ENCODE measurements at regions not wholly inside any gene's neighbourhood (a gene's known extent, or its start where the extent isn't known, plus 50 kb on each side); places are given as distances from the start of the nearest gene placed in this dataset.
"Not testable (repeated sequence)": the region's sequence is repeated elsewhere in the genome, so short reads cannot be mapped to it uniquely, and the experiment has no call there.

DNA sequence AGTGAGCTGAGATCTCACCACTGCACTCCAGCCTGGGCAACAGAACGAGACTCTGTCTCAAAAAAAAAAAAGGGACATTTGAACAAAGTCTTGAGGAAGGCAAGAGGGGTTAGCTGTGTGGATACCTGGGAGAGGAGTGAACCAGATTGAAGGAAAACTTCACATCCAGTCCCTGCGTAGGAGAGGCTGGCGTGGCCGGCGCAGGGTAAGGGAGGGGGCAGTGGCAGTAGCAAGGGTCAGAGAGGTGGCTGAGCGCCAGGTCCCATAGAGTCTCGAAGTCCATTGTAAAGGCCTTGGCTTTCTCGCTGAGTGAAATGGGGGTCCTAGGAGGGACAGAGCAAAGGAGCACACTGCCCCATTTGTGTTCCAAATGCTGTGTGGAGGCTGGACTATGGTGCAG lies 171.8 kb upstream of the WSCD1 start:
- DNase-seq (ENCODE audit: low read depth), result no peak

DNA sequence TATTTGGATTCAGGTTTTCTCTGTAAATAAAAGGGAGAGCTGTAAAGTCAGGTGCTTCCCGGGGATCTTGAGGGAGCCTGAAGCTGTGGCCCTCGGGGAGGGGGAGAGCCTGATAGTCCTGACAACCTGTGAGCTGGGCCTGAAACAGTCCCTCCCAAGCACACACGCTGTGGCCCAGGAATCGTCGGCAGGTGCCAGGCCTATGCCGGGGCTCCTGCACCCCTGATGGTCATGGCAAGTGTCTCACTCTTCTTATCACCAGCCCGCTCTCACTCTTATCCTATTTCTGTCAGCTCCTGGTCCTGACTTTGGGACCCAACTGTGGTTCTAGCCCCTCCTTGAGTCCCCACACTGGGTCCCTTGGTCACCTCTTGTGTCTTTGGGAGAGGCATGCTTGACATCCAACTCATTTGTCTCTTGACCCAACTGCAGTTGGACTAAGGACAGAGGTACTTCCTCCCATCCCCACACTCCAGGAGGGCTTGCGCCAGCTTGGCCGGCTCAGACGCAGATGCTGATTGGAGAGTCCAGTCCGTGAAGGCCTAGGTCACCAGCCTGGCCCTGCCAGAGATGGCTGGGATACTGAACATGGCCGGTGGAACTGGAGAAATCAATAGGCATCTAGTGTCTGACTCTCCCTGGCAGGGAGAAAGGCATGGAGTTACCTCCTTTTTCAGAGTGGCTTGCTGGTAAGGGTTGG lies 170.5 kb upstream of the WSCD1 start:
- DNase-seq (ENCODE audit: low read depth), result no peak

DNA sequence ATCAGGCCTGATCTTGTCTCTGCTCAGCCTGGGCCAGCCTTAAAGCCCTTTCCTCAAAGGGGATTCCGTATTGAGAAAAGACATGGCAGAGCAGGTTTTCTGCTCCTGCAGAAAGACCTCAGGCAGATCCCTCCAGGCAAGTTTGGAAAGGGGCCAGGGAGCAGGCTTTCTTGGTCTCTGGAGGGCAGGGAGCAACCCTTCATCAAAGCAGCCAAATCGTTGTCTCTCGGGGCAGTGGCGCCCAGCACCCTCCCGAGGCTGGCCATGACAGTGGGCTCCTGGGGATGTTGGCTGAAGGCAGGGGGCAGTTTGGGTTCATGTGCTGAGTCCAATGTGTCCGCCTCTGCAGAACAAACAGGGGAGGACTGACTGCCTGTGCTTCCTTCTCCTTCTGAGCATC lies 168.4 kb upstream of the WSCD1 start:
- DNase-seq (ENCODE audit: low read depth), result no peak

DNA sequence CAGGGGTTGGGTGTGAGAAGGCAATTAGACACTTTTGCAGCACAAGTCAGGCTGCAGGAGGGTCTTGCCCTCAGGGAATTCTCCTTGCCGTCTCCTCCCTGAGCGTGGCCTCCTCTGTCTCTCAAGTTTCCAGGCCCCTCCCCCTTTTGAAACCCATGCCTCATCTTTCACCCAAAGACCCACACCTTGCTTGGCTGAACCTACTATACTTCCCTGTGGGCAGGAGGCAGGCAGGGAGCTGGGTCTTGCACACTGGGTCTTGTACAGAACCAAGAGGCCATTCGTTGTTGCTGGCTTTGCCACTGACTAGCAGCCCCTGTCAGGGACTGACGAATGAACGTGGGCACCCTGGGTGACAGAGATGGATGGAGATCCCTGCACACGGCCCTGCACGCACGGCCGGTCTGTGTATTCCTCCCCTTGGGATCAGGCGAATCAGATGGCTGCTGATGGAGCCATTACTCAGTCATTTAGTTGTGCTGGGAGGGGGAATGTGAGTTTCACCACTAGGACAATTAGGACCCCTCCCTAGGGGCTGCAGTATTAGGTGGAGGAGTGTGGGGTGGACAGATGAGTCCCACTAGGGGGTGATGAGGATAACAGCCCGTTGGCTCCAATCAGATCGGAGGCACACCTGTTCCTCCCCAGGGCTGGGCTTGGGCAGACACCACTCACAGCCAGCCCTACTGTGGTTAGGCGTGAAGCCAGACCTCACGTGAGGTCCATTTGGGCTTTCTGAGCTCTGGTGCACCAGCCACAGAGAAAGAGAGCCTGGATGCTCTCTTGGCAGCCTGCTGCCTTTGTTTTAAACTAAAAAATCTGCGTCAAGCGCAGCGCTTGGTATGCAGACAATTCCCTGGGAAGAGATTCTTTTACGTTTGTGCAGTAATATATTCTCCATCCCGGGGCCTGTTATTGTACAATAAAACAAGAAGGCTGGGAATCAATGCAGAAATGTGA lies 167.7 kb upstream of the WSCD1 start:
- no peak for DNase-seq (ENCODE audit: low read depth)

DNA sequence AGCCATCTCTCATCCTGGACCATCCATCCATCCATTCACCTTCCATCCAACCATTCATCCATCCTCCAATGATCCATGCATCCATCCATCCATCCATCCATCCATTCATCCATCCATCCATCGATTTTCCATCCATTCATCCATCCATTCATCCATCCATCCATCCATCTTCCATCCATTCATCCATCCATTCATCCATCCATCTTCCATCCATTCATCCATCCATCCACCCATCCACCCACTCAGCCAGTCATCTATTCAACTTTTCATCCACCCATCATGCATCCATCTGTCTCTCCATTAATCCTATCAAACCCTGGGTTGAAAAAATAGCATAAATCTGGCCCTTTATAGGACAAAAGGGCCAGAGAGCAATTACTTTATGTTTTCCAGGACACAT lies 158.3 kb upstream of the WSCD1 start:
- DNase-seq (ENCODE audit: low read depth), result no peak

DNA sequence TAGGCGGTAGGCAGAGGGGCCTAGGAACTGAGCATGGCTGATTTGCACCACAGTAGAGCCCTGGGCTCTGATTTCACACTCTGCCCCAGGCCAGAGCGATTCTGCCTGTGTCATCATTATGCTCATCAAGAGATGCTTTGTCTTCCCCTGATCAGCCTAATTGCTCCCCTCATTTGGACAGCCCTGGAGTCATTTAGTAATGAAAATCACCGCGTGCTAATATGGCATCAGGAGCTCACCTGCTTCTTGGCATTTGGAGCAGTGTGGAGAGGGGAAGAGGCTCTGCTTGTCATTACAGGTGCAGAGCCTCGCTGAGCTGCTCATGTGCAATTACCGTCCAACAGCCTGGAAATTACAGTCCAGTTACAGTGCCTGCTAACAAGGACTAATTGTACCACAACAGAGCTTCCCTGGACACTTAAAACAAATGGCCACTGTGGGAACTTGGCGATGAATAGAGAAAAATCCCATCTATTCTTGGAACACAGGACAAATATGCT lies 157.1 kb upstream of the WSCD1 start:
- no peak for DNase-seq (ENCODE audit: low read depth)

DNA sequence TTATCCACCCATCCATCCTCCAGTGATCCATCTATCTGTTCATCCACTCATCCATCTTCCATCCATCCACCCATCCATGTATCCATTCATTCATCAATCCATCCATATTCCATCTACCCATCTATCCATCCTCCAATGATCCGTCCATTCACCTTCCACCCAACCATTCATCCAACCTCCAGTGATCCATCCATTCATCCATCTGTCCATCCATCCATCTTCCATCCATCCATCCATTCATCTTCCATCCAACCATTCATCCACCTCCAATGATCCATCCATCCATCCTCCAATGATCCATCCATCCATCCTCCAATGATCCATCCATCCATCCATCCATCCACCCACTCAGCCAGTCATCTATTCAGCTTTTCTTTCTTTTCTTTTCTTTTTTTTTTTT lies 156.5 kb upstream of the WSCD1 start:
- no peak for DNase-seq (ENCODE audit: low read depth)

DNA sequence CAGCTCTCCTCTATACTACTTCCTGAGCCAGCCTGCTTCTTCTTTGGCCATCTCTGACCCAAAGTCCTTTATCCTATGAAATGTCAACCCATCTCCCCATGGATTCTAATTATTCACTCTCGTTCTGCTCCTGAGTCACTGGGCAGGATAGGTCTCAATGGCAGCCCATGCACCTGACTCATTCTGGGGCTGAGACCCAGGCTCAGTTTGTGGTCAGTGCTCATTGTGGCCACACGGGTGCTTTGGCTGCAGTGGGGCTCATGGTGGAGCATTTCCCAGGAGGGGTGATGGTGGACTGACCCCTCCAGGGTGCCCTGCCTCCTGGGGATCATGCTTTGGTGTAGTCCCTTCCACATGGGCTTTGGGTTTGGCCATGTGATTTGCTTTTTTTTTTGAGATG lies 154.8 kb upstream of the WSCD1 start:
- no peak for DNase-seq (ENCODE audit: low read depth)

DNA sequence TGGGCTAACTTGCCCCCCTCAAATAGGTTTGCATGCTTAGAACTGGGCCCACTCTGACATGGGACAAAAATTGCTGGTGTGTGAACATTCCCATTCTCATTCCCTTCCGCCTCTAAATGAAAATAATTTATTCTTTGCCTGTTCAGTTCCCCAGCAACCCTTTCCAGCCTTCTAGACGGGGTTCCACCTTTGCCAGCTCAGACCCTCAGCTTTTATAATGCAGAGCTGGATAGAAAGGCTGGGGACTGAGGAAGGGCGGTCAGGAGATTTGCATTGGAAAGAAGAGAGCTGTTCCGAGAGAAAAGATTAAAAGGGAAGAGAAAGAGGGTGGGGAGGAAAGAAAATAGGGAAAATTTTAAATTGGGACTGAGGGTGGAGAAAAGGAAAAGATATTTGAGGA lies 151.1 kb upstream of the WSCD1 start:
- DNase-seq (ENCODE audit: low read depth), result no peak

DNA sequence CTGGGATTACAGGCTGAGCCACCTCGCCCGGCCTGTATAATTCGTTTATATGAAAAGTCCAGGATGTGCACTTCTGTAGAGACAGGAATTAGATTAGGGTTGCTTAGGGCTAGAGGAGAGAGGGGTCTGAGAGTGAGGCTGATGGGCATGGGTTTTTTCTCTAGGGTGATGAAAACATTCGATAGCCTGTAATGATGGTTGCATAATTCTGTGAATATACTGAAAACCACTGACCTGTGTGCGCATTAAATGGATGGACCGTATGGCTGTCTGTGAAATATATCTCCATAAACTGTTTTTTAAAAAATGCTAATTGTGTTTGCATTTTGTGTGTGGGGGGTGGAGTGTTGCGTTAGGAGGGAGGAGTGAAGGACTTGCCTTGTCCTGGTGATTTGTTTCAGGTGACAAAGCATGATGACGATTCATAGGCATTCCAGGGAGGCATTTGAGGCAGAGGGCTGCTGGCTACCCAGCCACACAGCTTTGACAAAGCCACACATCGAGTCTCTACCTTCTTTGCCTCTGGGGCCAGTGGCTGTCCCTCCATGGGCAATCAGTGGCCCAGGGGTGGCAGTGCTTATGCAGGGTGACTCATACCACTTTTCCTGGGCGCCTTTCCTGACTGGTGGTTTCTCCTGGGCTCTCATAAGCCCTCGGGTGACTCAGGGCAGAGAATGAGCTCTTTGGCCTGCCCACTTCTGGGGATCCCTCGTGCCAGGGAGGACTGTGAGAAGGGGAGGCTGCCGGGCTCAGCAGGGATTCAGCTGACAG lies 148.5 kb upstream of the WSCD1 start:
- DNase-seq (ENCODE audit: low read depth), result peak; percentile 13

DNA sequence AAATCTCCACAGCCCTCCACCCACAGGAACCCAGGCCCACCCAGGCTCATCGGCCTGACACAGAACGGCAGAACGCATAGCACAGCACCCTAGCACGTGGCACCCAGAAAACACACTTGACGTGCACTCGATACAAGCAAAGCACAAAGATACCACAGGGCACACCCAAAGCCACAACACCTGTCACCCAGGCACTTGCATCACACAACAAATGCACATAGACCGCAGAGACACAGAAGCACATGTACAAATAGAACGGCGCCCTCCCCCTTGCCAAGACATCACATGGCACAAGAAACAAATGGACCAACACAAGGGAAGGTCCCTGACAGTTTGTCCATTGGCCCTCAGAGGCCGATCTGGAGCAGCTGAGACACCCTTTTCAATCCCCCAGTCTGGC lies 147.7 kb upstream of the WSCD1 start:
- DNase-seq (ENCODE audit: low read depth), result no peak

DNA sequence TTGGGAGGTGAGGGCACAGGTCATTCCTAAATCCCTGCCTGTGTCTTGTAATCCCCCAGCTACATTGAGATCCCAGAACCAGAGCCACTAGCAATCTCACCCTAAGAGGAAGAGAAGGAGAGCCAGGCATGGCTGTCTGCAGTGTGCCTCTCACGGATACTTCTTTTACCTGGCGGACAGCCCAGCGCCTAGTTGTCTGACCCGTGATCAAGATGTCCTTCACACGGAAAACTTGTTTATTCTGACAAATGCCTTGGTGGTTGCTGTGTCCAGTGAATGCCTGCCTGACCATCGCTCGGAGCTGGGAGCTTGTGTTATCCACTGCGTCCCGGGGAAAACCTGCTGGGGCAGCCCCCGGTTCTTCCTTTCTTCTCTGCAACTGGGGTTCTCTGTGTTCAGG lies 140.5 kb upstream of the WSCD1 start:
- DNase-seq (ENCODE audit: low read depth), result no peak

DNA sequence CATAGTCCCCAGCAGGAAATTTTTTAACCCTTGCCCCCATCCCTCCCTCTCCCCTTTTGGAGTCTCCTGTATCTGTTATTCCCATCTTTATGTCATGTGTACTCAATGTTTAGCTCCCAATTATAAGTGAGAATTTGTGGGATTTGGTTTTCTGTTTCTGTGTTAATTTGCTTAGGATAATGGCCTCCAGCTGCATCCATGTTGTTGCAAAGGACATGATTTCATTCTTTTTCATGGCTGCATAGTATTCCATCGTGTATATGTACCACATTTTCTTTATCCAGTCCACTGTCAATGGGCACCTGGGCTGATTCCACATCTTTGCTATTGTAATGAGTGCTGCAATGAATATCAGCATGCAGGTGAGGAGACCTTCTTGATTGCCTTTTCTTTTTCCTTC lies 139.6 kb upstream of the WSCD1 start:
- DNase-seq (ENCODE audit: low read depth), result not testable (repeated sequence)

DNA sequence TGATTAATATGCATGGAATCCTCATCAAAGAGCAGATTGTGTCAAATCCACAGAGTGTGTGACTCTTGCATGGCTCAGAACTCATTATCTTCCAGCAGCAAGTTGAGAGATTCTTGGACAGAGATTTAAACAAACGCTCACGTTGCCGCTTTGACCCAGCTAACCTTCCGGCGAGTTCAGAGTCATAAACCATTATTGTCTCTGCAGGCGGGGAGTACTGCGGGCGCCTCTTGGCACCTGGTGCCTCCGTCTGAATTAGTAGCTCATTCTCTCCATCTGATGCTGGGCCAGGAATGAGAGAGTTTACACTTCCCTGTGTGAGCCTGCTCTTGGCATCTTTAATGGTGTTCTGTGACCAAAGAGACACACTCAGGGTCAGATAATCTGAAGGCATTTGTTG lies 138.6 kb upstream of the WSCD1 start:
- no peak for DNase-seq (ENCODE audit: low read depth)

DNA sequence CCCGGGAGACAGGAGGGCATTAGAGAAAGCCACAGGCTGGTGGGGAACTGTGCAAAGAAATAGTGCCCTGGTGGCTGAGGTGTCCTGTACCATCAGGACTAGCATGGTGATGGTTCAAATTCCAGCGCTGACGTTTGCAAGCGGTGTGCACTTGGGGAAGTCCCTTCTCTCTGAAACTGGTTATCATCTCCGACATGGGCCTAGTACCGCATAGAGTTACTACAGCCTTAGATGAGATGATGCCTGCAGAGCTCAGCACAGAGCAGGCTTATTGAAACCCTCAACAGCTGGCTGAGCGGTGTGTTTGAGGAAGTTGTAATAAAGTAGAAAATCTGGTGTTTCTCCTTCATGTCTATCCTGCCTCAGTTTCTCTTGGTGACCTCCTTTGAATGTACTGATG lies 136.7 kb upstream of the WSCD1 start:
- DNase-seq (ENCODE audit: low read depth), result no peak

DNA sequence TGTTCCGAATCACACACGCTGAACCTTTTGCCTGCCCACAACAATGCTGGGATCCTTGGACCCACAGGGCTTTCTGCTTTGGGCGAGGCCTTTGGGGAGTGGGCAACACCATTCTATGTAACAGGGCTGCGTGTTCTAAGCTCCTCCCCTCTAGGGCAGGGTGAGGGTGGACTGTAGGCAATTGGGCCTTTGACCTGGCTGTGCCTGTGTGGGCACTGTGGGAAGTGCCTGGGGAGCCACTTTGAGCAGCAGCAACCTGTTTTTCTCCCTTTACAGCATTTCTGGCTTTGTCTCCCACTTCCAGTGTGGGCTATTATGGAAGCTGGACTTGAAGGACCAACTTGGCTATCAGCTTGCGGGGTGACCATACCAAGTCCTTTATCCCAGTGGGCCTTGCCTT lies 128.9 kb upstream of the WSCD1 start:
- no peak for DNase-seq (ENCODE audit: low read depth)

DNA sequence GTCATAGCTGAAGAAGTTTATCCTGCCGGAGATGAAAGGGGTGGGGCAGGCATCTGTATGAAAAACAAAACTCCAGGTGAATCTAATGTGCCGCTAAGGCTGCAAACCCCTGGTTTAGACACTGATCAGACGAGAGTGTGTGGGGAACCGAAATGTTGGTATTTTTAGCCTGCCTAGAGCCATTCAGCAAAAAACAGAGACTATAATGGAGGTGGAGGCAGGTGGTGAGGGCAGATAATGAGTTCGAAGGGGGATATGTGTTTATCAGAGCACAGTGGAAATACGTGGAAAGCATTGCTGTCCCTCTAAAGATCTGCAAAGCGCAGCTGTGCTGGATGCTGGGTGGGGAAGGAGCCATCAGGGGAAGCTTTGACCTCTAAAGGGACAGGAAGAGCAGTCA lies 127.5 kb upstream of the WSCD1 start:
- DNase-seq (ENCODE audit: low read depth), result no peak

DNA sequence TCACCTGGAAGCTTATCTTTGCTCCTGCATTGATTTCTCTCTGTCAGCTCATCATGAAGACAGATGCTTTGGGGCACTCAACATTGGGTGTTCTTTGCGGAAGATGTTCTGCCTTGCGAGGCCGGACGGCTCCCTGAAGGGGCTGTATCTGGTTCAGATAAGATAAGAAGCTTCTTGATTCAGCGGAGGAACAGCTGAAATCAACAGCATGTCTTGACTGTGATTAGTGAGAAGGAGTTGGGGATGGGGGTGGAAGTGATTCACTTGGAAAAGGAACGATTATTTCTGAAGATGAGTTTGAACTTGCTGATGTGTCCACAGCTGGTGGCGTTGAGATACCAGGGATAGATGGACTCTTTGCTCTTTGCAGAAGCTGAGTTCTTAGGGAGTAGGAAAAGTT lies 126.9 kb upstream of the WSCD1 start:
- no peak for DNase-seq (ENCODE audit: low read depth)

DNA sequence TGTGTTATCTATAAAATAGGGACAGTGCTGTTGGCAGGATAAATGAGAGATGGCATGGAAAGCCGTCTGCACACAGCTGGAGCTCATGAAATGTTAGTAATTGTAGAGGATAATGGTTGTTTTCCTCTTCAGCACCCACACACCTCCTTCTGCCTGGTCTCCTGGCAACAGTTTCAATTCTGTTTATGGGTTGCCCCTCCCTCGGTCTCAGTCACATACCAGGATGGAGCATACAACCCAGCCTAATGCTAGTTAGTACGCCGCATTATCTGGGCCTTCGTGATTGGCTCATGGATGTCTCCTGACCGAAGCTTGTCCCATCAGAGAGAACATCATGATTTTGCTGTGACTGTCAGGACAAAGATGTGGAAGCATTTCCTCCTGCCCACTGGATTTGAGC lies 126.2 kb upstream of the WSCD1 start:
- no peak for DNase-seq (ENCODE audit: low read depth)

DNA sequence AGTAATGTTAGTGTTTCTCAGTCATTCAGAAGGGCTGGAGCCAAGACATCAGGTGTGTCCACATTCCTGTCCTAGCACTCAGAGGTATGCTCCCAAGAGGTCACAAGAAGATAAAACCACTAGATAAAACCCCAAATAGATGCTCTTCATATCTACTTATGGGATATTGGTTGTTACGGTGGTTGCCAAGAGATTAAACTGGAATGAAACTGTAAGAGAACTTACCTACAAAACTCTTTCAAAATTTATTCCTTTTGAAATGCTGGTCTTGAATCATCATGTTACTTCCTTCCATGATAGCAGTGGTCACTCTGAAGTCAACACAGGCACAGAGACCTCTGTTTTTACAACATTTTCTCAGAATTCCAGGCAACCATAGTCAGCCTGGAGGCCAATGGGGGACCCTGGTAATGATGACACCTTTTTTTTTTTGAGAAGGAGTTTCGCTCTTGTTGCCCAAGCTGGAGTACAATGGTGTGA lies 122.4 kb upstream of the WSCD1 start:
- DNase-seq (ENCODE audit: low read depth), result no peak

DNA sequence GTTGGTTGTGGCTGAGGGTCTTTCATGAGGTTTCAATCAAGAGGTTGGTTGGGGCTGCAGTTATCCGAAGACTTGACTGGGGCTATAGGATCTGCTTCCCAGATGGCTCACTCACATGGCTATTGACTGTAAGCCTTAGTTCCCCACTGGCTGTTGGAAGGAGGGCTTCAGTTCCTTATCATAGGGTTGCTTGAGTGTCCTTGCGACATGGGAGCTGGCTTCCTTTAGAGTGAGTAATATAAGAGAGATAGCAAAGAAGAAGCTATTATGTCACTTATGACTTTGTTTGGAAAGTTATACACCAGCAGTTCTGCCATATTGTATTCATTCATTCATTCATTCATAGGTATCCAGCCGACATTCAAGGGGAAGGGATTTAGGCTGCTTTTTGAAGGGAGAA lies 121.4 kb upstream of the WSCD1 start:
- no peak for DNase-seq (ENCODE audit: low read depth)

DNA sequence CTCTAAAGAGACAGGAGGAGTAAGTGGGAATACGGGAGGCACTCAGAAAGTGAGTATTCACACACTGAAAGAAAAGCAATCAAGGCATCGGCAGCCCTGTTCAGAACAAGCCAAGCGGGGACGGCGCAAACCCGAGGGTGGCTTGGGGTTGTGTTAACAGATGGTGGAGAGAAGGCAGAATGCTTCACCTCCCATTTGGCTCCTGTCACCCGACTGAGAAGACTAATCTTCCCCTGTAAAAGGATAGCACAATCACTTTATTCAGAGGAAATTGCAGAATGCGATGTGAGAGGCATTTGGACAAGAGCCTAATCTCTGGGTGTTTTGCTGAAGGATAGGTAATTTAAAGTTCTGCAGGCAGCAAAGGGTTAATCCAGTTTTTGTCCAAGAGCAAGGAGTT lies 119.3 kb upstream of the WSCD1 start:
- DNase-seq (ENCODE audit: low read depth), result no peak

DNA sequence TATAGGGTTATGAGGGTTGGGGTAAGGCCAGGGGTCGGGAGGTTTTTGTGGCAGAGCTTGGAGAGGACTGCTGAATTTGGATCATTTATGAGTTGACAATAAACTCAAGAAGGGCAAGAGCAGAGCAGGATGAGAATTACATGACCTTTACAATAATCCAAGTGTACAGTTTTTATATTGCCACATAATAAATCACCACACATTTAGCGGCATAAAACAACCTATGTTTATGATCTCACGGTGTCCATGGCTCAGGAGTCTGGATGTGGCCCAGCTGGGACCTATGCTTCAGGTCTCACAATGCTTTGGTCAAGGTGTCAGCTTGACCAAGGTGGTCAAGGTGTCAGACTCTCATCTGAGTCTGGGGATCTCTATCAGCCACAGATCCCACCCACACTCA lies 118.3 kb upstream of the WSCD1 start:
- no peak for DNase-seq (ENCODE audit: low read depth)

Data from GM04503 (cell line).